Hematopoietic multipotent progenitor cell treated with erythropoietin and hydrocortisone succinate and interleukin-3 and kit ligand, for 4 days (in vitro differentiated cells): ENCODE measurements at regions not wholly inside any gene's neighbourhood (a gene's known extent, or its start where the extent isn't known, plus 50 kb on each side); places are given as distances from the start of the nearest gene placed in this dataset.

Experiments used
- DNase-seq: peaks from one replicate; pipeline ENCODE4 v3.0.0-alpha.2; 2015

DNA sequence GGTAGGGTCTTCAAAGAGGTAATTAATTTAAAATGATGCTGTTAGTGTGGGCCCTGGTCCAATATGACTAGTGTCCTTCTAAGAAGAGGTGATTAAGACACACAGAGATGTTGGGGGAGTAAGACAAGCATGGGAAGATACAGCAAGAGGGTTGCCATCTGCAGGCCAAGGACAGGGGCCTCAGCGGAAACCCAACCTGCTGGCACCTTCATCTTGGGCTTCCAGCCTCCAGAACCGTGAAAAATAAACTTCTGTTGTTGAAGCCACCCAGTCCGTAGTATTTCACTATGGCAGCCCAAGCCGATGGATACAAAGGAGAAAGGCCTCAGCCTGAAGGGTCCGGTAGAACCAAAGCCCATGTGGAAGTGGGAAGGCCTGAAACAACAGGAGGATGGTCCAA lies 161.7 kb upstream of the UBE2E1 start:
- DNase-seq: no peak

DNA sequence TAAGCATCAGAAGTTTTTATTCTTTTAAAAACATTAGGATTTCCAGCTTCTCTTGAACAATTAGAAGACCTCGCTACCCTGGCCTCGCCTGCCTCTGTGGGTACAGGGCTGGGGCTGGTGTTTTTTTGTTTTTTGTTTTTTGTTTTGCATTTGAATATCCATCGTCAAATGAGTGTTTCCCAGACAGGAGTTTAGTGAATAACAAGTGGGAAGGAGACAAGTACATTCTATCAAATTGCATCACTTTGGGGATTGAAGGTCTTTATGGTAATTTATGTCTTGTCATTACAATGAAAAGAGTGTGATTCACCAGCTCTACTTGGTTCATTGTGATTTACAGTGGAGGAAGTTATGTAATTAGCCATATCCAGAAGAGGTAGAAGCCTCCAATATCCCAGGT lies 161.1 kb upstream of the UBE2E1 start:
- DNase-seq: no peak

DNA sequence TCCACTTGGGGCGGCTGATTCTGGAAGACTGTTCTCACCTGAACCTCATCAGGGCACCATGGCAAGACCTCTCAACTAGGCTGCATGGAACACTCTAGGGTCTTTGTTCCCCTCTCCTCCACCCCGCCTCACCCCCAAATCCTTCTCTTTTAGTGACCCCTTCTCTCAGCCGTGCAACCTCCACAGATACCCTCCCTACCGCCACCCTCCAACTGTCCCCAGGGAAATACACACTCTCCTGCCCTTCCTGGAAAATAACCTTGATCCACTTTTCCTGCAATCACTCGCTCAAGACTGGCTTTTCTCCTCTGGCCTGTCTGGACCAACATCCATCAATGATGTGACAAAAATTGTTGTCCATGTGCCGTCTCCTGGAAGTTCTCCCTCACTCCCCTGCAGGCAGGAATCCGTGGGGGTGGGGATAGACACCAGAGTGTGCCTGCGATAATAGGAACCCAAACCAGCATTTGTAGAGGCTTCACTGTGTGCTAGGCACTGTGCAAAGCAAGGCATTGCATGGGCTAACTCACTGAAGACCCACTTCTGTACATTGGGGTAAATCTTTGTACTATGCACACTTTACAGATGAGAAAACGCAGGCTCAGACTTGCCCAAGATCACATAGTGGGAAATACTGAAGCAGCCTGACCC lies 160.1 kb upstream of the UBE2E1 start:
- no peak for DNase-seq

DNA sequence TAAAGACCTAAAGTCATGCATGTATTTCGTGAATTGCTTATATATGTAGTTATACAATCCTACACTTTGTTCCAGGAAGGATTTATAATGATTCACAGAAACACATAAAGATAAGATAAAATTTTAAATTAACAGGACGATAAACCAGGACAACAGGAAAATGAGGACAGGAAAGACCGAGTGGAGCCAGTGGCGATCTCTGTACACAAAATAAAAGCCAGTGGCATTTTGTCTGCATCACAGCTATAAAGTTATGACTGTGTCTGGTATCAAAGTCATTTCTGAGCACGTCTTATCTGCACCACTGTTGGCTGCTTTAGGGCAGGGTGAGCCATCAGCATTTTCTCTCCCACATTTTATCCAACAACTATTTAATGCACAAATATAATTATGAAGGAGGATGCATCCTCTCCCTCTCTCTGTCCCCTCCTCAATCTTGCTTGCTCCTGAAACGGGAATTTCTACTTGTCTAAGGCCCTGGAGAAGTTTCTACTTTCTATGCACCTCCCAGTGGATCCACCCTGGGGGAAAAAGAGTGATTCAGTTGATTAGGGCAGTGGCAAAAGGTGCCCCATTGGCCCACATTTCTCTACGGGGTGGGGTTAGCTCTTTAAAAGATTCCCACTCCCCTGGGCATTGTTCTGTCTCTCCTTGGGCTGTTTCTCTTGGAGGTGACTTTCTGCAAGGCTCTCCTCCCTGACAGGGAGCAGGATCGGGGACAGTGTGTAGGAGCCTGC lies 159.4 kb upstream of the UBE2E1 start:
- DNase-seq: no peak

DNA sequence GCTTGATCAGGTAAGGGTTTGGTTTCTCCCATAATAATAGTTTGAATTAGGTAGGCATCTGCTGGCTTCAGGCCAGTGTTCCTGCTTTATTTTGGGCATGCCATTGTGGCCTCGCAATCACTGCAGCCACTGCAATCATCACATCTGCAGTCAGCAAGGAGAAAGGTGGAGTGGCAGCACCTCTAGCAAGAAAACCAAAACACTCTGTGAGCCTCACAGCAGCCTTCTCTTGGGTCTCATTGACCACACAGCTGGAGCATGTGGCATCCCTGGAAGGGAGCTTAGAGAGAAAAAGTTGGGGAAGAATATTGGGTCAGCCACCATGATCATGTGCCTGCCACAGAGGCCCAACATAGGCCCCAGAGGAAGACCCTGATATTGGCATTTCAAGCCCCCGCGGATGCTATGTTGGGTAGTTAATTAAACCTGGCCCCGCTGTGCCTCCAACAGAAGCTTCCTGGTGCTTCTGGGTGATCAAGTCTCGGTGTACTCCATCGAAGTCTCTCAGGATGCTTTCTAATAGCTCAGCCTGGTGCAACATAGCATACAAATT lies 158.0 kb upstream of the UBE2E1 start:
- no peak for DNase-seq

DNA sequence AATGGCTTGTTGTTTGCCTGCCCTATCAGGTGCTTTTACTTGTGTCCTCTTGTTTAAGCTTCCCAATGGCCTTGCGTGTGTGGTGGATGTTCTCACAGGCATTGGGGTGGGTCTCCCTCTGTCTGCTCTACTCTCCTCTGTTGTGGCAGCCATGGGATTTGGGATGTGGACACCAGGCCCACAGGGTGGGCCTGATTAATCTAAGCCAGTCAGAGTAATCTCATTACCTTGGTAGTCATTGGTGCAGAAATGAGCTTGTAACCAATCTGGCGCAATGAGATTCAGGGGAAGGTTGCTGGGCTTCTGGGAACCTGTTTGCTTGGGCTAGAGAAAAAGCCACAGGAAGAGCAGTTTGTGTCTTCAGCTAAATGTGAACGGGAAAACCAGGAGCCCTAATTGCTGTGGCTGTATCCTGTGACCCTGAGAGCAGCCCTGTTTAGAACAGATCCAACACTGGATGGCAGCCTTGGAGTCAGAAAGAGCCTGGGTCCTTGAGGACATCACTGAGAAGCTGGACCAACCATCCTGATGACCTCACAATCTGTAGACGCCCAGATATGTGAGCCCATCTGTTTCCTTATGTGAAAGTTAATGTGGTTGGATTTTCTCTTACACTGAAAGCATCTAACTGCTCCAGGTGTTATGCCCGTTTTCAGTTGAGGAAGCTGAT lies 157.3 kb upstream of the UBE2E1 start:
- no peak for DNase-seq

DNA sequence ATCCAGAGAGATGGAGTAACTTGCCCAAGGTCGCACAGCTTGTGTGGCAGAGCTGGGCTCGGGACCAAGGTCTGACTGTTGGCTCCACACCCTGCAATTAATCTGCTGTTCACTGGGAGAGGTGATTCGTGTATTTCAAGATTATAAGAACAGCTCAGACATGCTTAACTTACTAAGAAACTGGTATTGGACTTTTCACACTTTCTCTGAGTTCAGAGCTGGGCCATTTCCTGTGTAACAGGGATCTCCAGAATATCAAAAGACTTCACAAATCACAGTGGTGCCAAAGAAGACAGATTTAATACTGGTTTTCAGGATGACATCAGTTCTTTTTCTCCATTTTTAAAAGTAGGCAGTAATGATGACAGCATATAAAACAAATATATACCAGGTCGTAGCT lies 156.8 kb upstream of the UBE2E1 start:
- DNase-seq: no peak

DNA sequence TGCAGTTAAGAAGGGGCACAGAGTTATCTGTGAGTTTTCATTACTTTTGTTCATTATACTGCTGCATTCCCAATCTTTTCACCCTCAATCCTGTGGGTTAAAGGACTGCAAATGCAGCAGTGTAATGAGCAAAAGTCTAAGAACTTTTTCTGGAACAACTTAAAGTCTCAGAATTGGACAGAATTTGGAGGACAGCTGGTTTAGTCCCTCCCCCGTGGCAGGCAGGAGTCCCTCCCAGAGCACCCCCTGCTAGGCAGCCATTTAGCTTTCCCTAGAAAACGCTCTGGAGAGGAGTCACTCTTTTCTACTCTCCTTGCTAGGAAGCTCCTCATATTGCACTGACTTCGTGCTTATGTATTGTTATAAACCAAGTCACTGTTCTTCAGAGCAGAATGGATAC lies 156.3 kb upstream of the UBE2E1 start:
- DNase-seq: no peak

DNA sequence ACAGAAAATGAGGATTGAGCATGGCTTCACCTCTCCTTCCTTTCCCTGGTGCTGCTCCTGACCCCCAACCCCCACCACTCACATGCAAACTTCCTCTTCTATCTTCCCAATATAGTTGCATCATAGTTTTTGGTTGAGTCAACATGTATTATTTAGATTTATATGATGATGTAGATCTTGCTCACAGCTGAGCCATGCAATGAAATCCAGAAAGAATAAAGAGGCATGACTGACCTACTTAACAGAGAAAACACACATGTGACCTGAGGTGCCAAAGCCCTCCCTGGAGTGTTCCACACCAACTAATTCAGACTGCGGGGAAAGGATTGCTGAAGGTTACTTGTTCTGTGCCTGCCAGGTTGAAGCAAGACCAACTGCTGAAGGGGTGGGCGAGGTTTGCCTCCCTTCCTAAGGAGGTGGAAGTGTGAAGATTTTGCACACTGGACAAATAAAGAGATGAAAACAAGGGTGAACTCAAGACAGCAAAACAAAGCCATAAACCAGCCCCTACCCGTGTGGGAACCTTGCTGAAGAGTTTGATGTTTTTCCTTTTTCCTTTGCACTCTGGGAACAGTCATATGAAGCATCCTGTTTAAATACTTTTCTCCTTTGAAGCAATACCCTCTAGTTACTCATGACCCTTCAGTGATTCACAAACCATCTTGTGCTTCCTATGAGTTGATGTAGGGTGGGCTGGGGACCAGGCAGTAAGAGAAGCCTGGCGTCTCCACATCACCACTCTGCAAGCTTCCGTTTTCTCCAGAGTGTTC lies 155.2 kb upstream of the UBE2E1 start:
- DNase-seq: no peak

DNA sequence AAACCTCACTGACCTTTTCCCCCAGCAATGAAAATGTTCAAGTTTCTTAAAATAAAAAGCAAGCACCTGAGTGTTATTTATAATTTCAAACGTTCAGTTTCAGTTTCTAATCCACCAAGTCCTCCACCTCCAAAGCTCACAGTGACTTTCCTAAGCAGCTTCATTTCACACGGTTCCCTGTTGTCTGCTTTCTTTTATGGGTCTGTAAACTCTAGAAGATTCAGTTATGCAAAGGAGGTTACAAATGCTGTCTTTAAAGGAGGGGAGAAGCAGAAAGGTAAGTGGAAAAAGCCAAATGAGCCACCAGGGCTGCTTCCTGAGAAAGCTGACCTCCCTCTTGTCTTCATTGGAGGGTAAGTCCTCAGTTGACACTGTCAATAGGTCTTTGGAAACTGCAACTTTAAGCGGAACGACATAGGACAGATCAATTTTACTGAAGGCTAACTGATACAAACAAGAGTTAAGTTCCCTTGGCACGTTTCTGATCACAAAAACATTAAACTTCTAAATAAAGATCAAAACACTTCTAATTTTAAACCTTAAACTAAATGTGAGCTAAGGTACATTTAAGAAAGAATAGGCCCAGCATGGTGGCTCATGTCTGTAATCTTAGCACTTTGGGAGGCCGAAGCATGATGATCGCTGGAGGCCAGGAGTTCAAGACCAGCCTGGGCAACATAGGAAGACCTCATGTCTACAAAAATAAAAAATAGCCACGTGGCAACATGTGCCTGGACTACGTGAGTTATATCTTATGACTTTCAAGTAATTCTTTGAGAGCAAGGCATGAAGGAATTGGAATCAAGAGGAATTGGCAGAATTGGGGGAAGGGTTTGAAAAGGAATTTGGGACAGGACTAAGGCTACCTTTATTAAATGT lies 151.9 kb upstream of the UBE2E1 start:
- no peak for DNase-seq

DNA sequence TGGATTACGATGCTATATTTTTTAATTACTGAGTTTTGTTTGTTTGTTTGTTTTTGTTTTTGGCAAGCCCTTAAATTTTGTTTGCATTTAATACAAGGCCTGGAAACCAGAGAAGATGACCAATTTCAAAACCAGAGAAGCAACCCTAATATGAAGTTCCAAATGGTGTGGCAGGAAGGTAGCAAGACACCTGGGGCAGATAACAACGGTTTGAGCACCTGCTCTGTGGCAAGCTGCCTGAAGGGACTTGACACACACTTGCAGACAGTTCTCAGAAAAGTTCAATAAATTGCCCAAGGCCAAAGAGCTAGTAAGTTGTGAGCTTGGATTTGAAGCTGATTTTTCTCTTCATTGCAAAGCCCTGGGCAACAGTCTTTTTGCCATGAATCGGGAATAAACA lies 151.2 kb upstream of the UBE2E1 start:
- no peak for DNase-seq

DNA sequence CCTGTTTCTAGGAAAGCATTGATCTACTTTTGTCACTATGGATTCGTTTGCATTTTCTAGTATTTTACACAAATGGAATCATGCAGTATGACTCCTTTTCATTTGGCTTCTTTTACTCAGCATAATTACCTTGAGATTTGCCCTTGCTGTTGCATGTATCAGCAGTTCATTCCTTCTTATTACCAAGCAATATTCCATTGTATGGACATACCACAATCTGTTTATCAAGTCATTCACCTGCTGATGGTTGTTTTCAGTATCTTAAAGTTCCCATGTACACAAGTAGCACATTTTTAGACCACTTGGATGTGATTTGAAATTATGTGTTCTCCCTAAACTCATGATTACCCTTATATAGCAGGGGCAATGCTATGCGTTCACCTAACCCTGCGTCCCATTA lies 150.0 kb upstream of the UBE2E1 start:
- no peak for DNase-seq

DNA sequence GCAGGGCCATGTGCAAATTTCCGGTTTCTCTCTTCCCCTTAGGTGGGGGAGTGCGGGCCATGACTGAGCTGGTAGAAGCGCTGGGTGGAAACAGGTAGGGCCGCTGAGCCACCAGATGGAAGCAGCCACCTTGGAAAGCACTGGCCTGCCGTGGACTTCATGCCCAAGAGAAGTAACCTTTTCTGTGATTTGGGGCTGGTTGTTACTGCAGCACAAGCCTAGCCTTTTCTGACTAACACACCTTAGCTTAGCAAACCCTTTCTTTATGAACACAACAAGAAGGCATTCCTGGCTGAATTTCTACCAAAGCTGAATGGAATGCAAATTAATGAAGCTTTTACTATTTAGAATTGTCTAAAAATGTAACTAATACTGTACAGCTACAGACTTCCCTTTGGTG lies 149.6 kb upstream of the UBE2E1 start:
- DNase-seq: no peak

DNA sequence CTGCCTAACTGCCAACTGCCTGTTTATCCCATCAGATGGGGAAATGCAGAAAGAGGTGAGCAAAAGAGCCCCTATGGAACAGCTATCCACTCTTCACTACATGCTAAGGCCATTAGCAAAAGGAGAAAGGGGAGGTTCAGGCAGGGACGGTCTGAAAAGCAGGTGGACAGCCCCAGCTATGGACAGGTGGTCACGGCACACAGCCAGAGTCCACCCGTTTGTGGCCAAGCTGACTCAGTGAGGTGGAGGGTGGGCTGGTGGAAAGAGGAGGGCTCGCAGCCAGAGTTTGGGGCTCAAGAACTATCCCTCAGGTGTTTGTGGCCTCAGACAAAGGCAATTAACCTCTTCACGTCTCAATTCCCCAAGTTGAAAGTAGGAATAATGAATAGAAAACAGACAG lies 148.9 kb upstream of the UBE2E1 start:
- DNase-seq: no peak

DNA sequence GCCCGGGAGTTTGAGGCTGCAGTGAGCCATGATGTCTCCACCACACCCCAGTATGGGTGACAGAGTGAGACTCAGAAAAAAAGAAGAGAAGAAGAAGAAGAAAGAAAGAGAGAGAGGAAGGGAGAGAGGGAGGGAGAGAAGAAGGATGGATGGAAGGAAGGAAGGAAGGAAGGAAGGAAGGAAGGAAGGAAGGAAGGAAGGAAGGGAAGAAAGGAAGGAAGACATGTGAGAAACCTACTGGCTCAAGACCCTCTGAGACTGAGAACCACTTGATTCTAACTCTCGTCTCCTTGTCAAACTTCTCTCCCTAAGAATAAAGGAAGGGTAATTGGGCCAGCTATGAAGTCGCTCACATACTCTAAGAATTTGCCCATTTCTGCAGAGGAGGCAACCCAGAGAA lies 148.1 kb upstream of the UBE2E1 start:
- no peak for DNase-seq

DNA sequence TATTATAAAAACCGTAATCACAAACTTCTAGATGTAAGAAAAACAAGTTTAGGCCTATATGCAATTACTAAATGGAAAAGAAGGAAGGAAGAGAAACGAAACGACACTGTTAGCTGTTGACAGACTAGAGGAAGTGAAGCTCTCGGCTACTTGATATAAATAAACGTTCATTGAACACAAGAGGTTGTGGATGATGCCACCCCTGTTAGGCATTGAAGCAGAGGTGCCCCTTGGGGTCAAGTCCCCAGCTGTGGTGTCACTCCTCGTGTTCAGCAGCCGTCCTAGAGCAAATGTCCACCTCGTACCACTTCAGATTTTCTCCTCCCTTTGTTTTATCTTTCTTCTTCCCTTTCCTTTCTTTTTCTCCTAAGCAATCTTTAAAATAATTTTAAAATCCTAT lies 146.5 kb upstream of the UBE2E1 start:
- DNase-seq: peak; percentile 50

DNA sequence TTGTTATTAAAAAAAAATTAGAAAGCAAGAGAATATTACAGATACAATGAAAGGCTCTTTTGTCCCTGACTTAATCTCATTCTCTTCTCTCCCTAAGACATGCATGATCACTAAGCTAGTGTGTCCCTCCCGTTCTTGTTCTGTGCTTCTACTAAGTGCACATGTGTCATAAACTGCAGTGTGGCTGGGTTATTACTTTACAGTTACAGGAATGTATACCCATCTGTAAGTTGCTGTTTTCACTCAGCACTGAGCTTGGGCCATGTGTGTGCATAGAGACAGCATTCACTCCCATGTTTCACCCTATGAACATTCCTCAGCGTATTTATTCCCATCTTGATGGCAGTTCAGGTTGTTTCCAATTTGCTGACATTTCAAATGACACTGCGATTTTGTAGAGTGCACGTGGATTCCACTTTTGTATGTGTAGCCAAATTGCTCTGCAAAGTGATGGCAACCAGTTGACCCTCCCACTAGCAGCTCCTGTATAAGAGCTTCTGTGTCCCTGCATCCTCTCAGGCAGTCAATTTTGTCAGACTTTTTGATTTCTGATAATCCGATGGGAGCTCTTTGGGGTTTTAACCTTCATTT lies 145.8 kb upstream of the UBE2E1 start:
- no peak for DNase-seq

DNA sequence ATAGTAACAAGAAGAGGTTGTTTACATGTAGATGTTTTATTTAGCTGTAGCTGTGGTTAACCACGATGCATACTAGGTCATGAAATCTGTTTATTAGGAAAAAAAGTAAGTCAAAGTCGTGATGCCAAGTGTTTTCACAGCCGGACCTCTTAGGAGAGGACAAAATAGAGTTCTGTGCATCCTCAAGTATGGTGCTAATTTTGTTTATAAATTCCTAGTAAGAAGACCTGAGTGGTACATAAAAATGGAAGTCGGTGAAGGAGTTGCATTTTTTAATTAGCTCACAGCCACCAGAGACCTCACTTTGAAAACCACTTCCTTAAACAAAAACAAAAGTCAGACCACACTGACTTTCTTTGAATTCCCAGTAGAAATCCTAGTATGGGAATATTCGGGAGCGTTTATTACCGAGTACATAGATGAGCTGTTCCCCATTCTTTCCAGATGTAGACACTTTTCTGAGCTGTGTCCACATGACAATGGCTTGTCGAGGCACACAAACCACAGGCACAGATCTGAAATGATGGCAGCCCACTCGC lies 143.6 kb upstream of the UBE2E1 start:
- DNase-seq: no peak

DNA sequence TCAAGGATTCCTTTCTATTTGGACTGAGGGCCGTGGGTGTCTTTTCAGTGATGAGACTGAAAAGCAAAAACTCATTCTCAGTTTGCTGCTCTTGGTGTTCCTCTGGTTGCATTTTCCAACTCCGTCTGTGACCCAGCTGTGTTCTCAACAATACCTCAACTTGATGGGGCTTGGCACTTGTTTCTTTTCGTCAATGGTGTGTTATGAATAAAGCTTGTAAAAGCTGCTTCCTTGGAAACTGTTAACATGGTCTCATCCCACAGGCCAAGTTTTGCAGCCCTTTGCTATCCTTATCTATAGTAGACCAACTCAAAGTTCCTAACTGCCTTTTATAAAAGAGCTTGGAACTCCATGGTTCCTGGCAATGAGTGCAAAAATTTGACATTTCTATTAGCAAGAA lies 142.5 kb upstream of the UBE2E1 start:
- no peak for DNase-seq

DNA sequence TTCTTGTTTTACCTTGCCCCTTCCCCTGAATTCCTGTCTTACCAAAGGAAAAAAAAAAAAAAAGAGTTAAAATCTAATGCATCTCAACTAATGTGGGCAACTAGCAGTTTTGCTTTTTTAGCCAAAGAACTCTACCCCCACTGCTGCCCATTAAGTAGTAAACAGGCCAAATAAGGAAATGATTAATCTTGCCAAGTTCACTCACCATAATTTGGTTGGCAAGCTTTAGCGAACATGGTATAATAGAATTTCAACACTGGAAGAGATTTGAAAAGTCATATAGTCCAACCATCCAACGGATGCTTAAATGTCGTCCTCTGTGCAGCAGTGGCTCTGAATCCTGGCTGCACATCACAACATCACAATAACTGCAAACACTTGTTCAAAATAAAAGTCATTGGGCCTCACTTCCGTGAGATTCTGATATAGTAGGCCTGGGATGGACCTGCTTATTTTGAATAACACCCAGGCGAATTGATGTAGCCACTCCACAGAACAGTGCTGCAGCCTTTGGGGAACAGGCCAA lies 142.0 kb upstream of the UBE2E1 start:
- DNase-seq: no peak

DNA sequence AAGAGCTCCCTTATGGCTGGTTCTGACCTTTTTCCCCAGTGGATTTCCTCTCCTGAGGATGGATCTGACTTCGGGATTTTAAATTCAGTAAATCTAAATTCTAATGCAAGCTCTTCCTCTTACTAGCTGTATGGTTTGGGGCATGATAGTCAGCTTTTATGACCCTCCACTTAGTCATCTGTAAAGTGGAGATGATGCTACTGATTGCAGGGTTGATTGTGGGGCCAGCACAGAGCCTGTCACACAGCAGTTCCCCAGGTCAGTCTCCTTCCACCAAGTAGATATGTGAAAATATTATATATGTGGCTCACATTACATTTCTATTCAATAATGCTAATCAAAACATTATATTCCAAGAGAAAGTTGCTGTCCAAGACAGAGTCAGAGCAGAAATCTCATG lies 141.3 kb upstream of the UBE2E1 start:
- no peak for DNase-seq
